Adrenal gland (tissue), 9 donors: ENCODE measurements at regions not wholly inside any gene's neighbourhood (a gene's known extent, or its start where the extent isn't known, plus 50 kb on each side); places are given as distances from the start of the nearest gene placed in this dataset.
A peak's percentile ranks its signal among the peaks of the same experiment; 100 is the strongest.

Source experiments
- DNase-seq, 7 donors: peaks; one replicate each; pipeline ENCODE4 v3.0.0-alpha.2; 2019 to 2020
- H3K27ac ChIP-seq, 5 donors: fragments of 200-600 bp; sonication (generic) in 4 of 5; 1 replicate in 3 of 5; 2 replicates in 2 of 5; pipeline versions ENCODE4 v1.5.1 to v1.8.0; 2016 to 2020; ENCODE audit warnings: mild to moderate bottlenecking in 1 of 5
- H3K27me3 ChIP-seq: fragments of 200-600 bp; 2 replicates; pipeline ENCODE4 v1.8.0; 2021
- H3K36me3 ChIP-seq, 2 donors: fragments of 200-600 bp; replicated peaks in 1 of 2; 1 replicate in 1 of 2; 2 replicates in 1 of 2; pipeline versions ENCODE4 v1.5.1 to v1.8.0; 2018 to 2022
- H3K4me1 ChIP-seq, 2 donors: fragments of 200-600 bp; replicated peaks in 1 of 2; 1 replicate in 1 of 2; 2 replicates in 1 of 2; pipeline versions ENCODE4 v1.5.1 to v1.8.0; 2018 to 2021
- H3K4me3 ChIP-seq, 4 donors: fragments of 200-600 bp; sonication (generic) in 3 of 4; one replicate each; pipeline ENCODE4 v1.5.1; 2016 to 2018
- H3K9me3 ChIP-seq, 3 donors: fragments of 200-600 bp; sonication (generic) in 1 of 3; replicated peaks in 1 of 3; 1 replicate in 2 of 3; 2 replicates in 1 of 3; pipeline versions ENCODE4 v1.5.1 to v1.8.0; 2016 to 2021
- CTCF ChIP-seq, 6 experiments: fragments of 450-650 bp in 4 of 6; fragments of 200-600 bp in 2 of 6; sonication (generic) in 1 of 6; IDR thresholded peaks; 1 replicate in 5 of 6; 2 replicates in 1 of 6; pipeline versions ENCODE4 v1.5.1 to v1.8.0; 2016 to 2021; ENCODE audit warnings: antibody characterized with exemption in 6 of 6, mild to moderate bottlenecking in 2 of 6, moderate library complexity in 1 of 6
- POLR2A ChIP-seq, 2 donors: fragments of 450-650 bp; IDR thresholded peaks; one replicate each; pipeline ENCODE4 v1.6.1; 2017; ENCODE audit warnings: antibody characterized with exemption in 2 of 2, mild to moderate bottlenecking in 2 of 2, moderate library complexity in 1 of 2
- WGBS, 4 donors: extraction: QIAGEN DNeasy Blood & Tissue Kit in 2 of 4; methylation state at CpG; one replicate each; pipeline versions ENCODE4 v1.1.5 to v1.1.7; 2013 to 2017; 5-methylcytosine and 5-hydroxymethylcytosine counted together
- intact Hi-C, 2 donors: fragments of 100-400 bp; cut with DNase I; formaldehyde crosslinking; loops; one replicate each; pipeline versions ENCODE4 v1.14.1 to v1.15.0; 2022 to 2023
- donor health status: healthy with polysubstance abuse.
- donor health status: Bipolar disorder and iron deficiency.
- donor health status: DM: yes; HTN: yes; CAD: no.
- donor health status: DM: no; HTN: no; CAD: no.
- donor health status: DM: no; HTN: no; CAD: no.

- no peak overlapping the region for H3K4me3 ChIP-seq
- H3K36me3 ChIP-seq = no peaks in the 10 kb centered on the region
- H3K27ac ChIP-seq = no peak overlapping the region
- H3K27me3 ChIP-seq = peaks cover 7% of the 10 kb centered on the region
- TF ChIP-seq CTCF (IDR thresholded peaks at IDR 0.05) = no peak
- TF ChIP-seq POLR2A (IDR thresholded peaks at IDR 0.05) = no peak
- H3K4me1 ChIP-seq = no peaks in the 10 kb centered on the region
- 41 to 49% (median 44%) methylated on average over 10 of the region's 10 CpGs for WGBS, 4 donors
- H3K9me3 ChIP-seq = no peaks in the 10 kb centered on the region
- intact Hi-C loops = no loop called here
- peak in 1 of 7 donors; percentile 11 for DNase-seq
Measured at GRCh38 chr9:96087669-96088299, 212.3 kb downstream of the ERCC6L2 start.

GRCh38 chr9:96086936-96087571 is 211.6 kb downstream of the ERCC6L2 start:
- TF ChIP-seq POLR2A (IDR thresholded peaks at IDR 0.05) = no peak
- TF ChIP-seq CTCF (IDR thresholded peaks at IDR 0.05) = no peak
- Histone ChIP-seq H3K27me3 (peaks cover 7% of the 10 kb centered on the region), H3K36me3 (no peaks in the 10 kb centered on the region), H3K9me3 (no peaks in the 10 kb centered on the region), H3K27ac (no peak overlapping the region), H3K4me1 (no peaks in the 10 kb centered on the region), H3K4me3 (no peak overlapping the region)
- intact Hi-C loops = no loop called here
- peak in 1 of 7 donors; percentile 21 for DNase-seq
- 64 to 74% (median 68%) methylated on average over 13 to 16 of the region's 16 CpGs for WGBS, 4 donors

- H3K4me1 ChIP-seq = no peaks in the 10 kb centered on the region
- 62 to 84% (median 78%) methylated on average over 9 to 17 of the region's 17 CpGs for WGBS, 4 donors
- H3K36me3 ChIP-seq = no peaks in the 10 kb centered on the region
- DNase-seq = peak in 1 of 7 donors; percentile 11
- H3K27me3 ChIP-seq = peaks cover 7% of the 10 kb centered on the region
- no peak overlapping the region for H3K27ac ChIP-seq
- TF ChIP-seq POLR2A (IDR thresholded peaks at IDR 0.05) (no peak), CTCF (IDR thresholded peaks at IDR 0.05) (no peak)
- intact Hi-C loops = no loop called here
- H3K4me3 ChIP-seq = no peak overlapping the region
- H3K9me3 ChIP-seq = no peaks in the 10 kb centered on the region
Measured at GRCh38 chr9:96085491-96086143, 210.1 kb downstream of the ERCC6L2 start.

DNA sequence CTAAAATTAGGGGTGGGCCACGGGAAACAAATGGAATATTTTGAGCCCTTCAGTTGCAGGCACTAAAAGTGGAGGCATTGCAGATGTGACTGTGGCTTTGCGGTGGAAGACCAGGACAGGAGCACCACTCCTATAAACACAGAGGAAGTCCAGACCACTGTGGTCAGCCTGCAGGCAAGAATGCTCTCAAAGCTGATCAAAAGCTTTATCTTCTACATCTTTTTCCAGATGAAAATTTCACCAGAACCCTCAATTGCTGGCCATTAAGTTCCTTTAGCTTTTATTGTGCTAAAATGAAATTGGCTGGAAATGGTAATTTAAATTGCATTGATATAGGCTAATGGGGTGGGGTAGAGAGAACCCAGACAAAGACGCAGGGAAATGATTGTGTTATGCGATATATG is 208.8 kb downstream of the ERCC6L2 start:
- Histone ChIP-seq H3K4me1 (peaks cover 0 to 3% of the 10 kb centered on the region in 2 donors), H3K27ac (no peak overlapping the region), H3K4me3 (no peak overlapping the region), H3K36me3 (no peaks in the 10 kb centered on the region), H3K9me3 (no peaks in the 10 kb centered on the region), H3K27me3 (peaks cover 7% of the 10 kb centered on the region)
- 62 to 77% (median 70%) methylated on average over 4 of the region's 4 CpGs for WGBS, 4 donors
- intact Hi-C loops = no loop called here
- DNase-seq = no peak
- TF ChIP-seq POLR2A (IDR thresholded peaks at IDR 0.05) (no peak), CTCF (IDR thresholded peaks at IDR 0.05) (no peak)
